ENCODE measurements at regions not wholly inside any gene's neighbourhood (a gene's known extent, or its start where the extent isn't known, plus 50 kb on each side); places are given as distances from the start of the nearest gene placed in this dataset.

- H3K9me3 ChIP-seq, result no peaks in the 10 kb centered on the region
- intact Hi-C loops (cut with DNase I; ENCODE audit: low total_unique reads), result no loop called here
- no peak overlapping the region for H3K4me3 ChIP-seq
- DNase-seq (no peak), ATAC-seq (no peak)
- H3K27ac ChIP-seq, result no peak overlapping the region
- no peaks in the 10 kb centered on the region for H3K36me3 ChIP-seq
- no peaks in the 10 kb centered on the region for H3K27me3 ChIP-seq
- in situ Hi-C loops (cut with MboI; ENCODE audit: low sequenced_read_pairs in 4 of 4), result no loop called here
- TF ChIP-seq CTCF (IDR thresholded peaks at IDR 0.05 in 4 of 5, conservative IDR thresholded peaks at IDR 0.05 in 1 of 5) (no peak), POLR2A (IDR thresholded peaks at IDR 0.05) (no peak)
- H3K4me1 ChIP-seq, result no peaks in the 10 kb centered on the region
Observed at GRCh38 chr12:108008163-108008905, 120.8 kb upstream of the WSCD2 start.

GRCh38 chr12:108009442-108010070 lies 119.5 kb upstream of the WSCD2 start:
- Histone ChIP-seq H3K4me1 (no peaks in the 10 kb centered on the region), H3K27me3 (no peaks in the 10 kb centered on the region), H3K4me3 (no peak overlapping the region), H3K27ac (no peak overlapping the region), H3K36me3 (no peaks in the 10 kb centered on the region), H3K9me3 (no peaks in the 10 kb centered on the region)
- in situ Hi-C loops (cut with MboI; ENCODE audit: low sequenced_read_pairs in 4 of 4), result no loop called here
- TF ChIP-seq CTCF (IDR thresholded peaks at IDR 0.05 in 4 of 5, conservative IDR thresholded peaks at IDR 0.05 in 1 of 5), result no peak
- no peak for TF ChIP-seq POLR2A (IDR thresholded peaks at IDR 0.05)
- intact Hi-C loops (cut with DNase I; ENCODE audit: low total_unique reads), result no loop called here
- DNase-seq, result no peak
- no peak for ATAC-seq

- Histone ChIP-seq H3K9me3 (no peaks in the 10 kb centered on the region), H3K27ac (no peak overlapping the region), H3K4me3 (no peak overlapping the region), H3K36me3 (no peaks in the 10 kb centered on the region), H3K4me1 (no peaks in the 10 kb centered on the region), H3K27me3 (no peaks in the 10 kb centered on the region)
- in situ Hi-C loops (cut with MboI; ENCODE audit: low sequenced_read_pairs in 4 of 4), result no loop called here
- ATAC-seq (no peak), DNase-seq (no peak)
- TF ChIP-seq POLR2A (IDR thresholded peaks at IDR 0.05) (no peak), CTCF (IDR thresholded peaks at IDR 0.05 in 4 of 5, conservative IDR thresholded peaks at IDR 0.05 in 1 of 5) (no peak)
- intact Hi-C loops (cut with DNase I; ENCODE audit: low total_unique reads), result no loop called here
Observed at GRCh38 chr12:108016022-108016564, 113.0 kb upstream of the WSCD2 start.

GRCh38 chr12:108017472-108018057 lies 111.5 kb upstream of the WSCD2 start:
- Histone ChIP-seq H3K4me1 (no peaks in the 10 kb centered on the region), H3K27me3 (no peaks in the 10 kb centered on the region), H3K4me3 (no peak overlapping the region), H3K36me3 (no peaks in the 10 kb centered on the region), H3K27ac (no peak overlapping the region), H3K9me3 (no peaks in the 10 kb centered on the region)
- ATAC-seq (no peak), DNase-seq (no peak)
- no peak for TF ChIP-seq POLR2A (IDR thresholded peaks at IDR 0.05)
- intact Hi-C loops (cut with DNase I; ENCODE audit: low total_unique reads) (no loop called here), in situ Hi-C loops (cut with MboI; ENCODE audit: low sequenced_read_pairs in 4 of 4) (no loop called here)

- H3K27ac ChIP-seq, result no peak overlapping the region
- no peak for TF ChIP-seq CTCF (IDR thresholded peaks at IDR 0.05 in 4 of 5, conservative IDR thresholded peaks at IDR 0.05 in 1 of 5)
- no peak for TF ChIP-seq POLR2A (IDR thresholded peaks at IDR 0.05)
- no peaks in the 10 kb centered on the region for H3K27me3 ChIP-seq
- intact Hi-C loops (cut with DNase I; ENCODE audit: low total_unique reads) (no loop called here), in situ Hi-C loops (cut with MboI; ENCODE audit: low sequenced_read_pairs in 4 of 4) (no loop called here)
- DNase-seq (no peak), ATAC-seq (no peak)
- H3K4me1 ChIP-seq, result no peaks in the 10 kb centered on the region
- H3K4me3 ChIP-seq, result no peak overlapping the region
- no peaks in the 10 kb centered on the region for H3K9me3 ChIP-seq
- no peaks in the 10 kb centered on the region for H3K36me3 ChIP-seq
Observed at GRCh38 chr12:108019862-108020261, 109.2 kb upstream of the WSCD2 start.

Data from gastrocnemius medialis (tissue), 4 donors.